Nephron progenitor cell (in vitro differentiated cells): ENCODE measurements at regions not wholly inside any gene's neighbourhood (a gene's known extent, or its start where the extent isn't known, plus 50 kb on each side); places are given as distances from the start of the nearest gene placed in this dataset.

ENCODE experiments used
- DNase-seq: peaks from one replicate; pipeline ENCODE4 v3.0.0; 2021
- H3K27ac Mint-ChIP-seq: 2 replicates; pipeline ENCODE4 v1.8.0; 2021; ENCODE audit warnings: mild to moderate bottlenecking, moderate library complexity, mixed read lengths
- H3K27me3 Mint-ChIP-seq: 2 replicates; pipeline ENCODE4 v1.8.0; 2021; ENCODE audit warnings: mild to moderate bottlenecking, low read depth, mixed read lengths; ENCODE audit not compliant: poor library complexity
- H3K36me3 Mint-ChIP-seq: 2 replicates; pipeline ENCODE4 v1.8.0; 2021; ENCODE audit warnings: low read depth, mixed read lengths
- H3K4me1 Mint-ChIP-seq: 2 replicates; pipeline ENCODE4 v1.8.0; 2021; ENCODE audit warnings: mixed read lengths
- H3K4me3 Mint-ChIP-seq: 2 replicates; pipeline ENCODE4 v1.8.0; 2021; ENCODE audit warnings: mild to moderate bottlenecking, moderate library complexity, mixed read lengths
- H3K9me3 Mint-ChIP-seq: 2 replicates; pipeline ENCODE4 v1.8.0; 2021; ENCODE audit warnings: mild to moderate bottlenecking, moderate library complexity, mixed read lengths
- CTCF ChIP-seq: fragments of 200-600 bp; sonication (generic); IDR thresholded peaks from 2 replicates; pipeline ENCODE4 v1.5.0; 2021; ENCODE audit warnings: antibody characterized with exemption

- H3K4me1 Mint-ChIP-seq, result peaks cover 53% of the 10 kb centered on the region
- peaks cover 5% of the 10 kb centered on the region for H3K27me3 Mint-ChIP-seq
- no peak for DNase-seq
- H3K27ac Mint-ChIP-seq, result no peak overlapping the region
- no peaks in the 10 kb centered on the region for H3K36me3 Mint-ChIP-seq
- TF ChIP-seq CTCF, result no peak
- H3K9me3 Mint-ChIP-seq, result peaks cover 16% of the 10 kb centered on the region
- no peak overlapping the region for H3K4me3 Mint-ChIP-seq
Observed at GRCh38 chr22:47848184-47848920, 1085.9 kb downstream of the TBC1D22A start.

- Mint-ChIP-seq H3K36me3 (no peaks in the 10 kb centered on the region), H3K4me1 (peaks cover 48% of the 10 kb centered on the region), H3K27me3 (peaks cover 5% of the 10 kb centered on the region), H3K27ac (no peak overlapping the region), H3K9me3 (peaks cover 8% of the 10 kb centered on the region), H3K4me3 (no peak overlapping the region)
- no peak for TF ChIP-seq CTCF
- no peak for DNase-seq
Observed at GRCh38 chr22:47847131-47847890, 1084.9 kb downstream of the TBC1D22A start.

DNA sequence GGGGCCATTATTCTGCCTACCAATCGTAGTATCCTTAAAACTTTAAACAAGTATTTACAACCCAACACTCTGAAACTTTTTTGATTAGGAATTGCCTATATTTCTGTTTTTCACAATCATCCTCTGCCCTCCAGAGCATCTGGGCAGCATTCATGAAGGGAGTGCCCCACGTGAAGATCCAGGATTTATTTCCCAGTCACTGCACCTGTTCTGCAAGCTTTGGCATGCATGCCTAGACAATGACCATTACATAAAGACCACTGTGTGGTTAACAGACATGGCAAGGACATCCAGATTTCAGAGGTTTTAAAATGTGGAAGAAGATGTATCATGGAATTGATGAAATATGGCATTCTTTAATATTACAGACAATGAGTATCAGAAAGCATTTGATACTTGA lies 1083.8 kb downstream of the TBC1D22A start:
- H3K4me3 Mint-ChIP-seq, result no peak overlapping the region
- H3K4me1 Mint-ChIP-seq, result peaks cover 48% of the 10 kb centered on the region
- no peak for TF ChIP-seq CTCF
- H3K9me3 Mint-ChIP-seq, result peaks cover 5% of the 10 kb centered on the region
- H3K27ac Mint-ChIP-seq, result no peak overlapping the region
- H3K36me3 Mint-ChIP-seq, result no peaks in the 10 kb centered on the region
- no peak for DNase-seq
- H3K27me3 Mint-ChIP-seq, result peaks cover 5% of the 10 kb centered on the region

DNA sequence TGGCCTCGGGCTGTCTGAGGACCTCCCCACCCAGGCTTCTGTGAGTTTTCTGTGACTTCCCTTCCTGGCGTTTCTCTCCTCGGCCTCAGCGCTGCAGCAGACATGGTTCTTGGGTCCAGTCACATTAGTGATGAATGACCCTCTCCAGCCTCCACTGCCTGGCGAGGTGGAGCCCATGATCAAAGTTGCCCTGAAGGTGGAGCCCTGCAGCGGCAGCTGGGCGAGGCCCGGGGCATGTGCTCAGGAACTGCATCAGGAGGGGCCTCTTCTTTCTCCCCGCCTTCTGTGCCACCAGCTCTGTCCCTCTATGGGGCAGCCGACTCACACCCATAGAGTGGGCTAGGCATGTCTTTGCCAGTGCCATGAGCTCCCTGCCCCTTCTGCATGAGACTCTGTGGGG lies 1079.7 kb downstream of the TBC1D22A start:
- H3K27ac Mint-ChIP-seq, result no peak overlapping the region
- TF ChIP-seq CTCF, result no peak
- DNase-seq, result no peak
- peaks cover 39% of the 10 kb centered on the region for H3K4me1 Mint-ChIP-seq
- no peak overlapping the region for H3K4me3 Mint-ChIP-seq
- peaks cover 8% of the 10 kb centered on the region for H3K9me3 Mint-ChIP-seq
- peaks cover 4% of the 10 kb centered on the region for H3K27me3 Mint-ChIP-seq
- H3K36me3 Mint-ChIP-seq, result no peaks in the 10 kb centered on the region

GRCh38 chr22:47841156-47841555 lies 1078.7 kb downstream of the TBC1D22A start:
- no peak overlapping the region for H3K27ac Mint-ChIP-seq
- no peak for TF ChIP-seq CTCF
- DNase-seq, result no peak
- no peak overlapping the region for H3K4me3 Mint-ChIP-seq
- peaks cover 35% of the 10 kb centered on the region for H3K4me1 Mint-ChIP-seq
- no peaks in the 10 kb centered on the region for H3K27me3 Mint-ChIP-seq
- H3K9me3 Mint-ChIP-seq, result peaks cover 16% of the 10 kb centered on the region
- no peaks in the 10 kb centered on the region for H3K36me3 Mint-ChIP-seq
